NCI-H345 treated with DMSO at 0.1 percent for 48 hours (cell line): ENCODE measurements at regions not wholly inside any gene's neighbourhood (a gene's known extent, or its start where the extent isn't known, plus 50 kb on each side); places are given as distances from the start of the nearest gene placed in this dataset.

Experiments used
- DNase-seq: peaks from one replicate; lab custom pipeline; 2025; ENCODE audit not compliant: unreplicated experiment; lab: John Stamatoyannopoulos, UW

DNA sequence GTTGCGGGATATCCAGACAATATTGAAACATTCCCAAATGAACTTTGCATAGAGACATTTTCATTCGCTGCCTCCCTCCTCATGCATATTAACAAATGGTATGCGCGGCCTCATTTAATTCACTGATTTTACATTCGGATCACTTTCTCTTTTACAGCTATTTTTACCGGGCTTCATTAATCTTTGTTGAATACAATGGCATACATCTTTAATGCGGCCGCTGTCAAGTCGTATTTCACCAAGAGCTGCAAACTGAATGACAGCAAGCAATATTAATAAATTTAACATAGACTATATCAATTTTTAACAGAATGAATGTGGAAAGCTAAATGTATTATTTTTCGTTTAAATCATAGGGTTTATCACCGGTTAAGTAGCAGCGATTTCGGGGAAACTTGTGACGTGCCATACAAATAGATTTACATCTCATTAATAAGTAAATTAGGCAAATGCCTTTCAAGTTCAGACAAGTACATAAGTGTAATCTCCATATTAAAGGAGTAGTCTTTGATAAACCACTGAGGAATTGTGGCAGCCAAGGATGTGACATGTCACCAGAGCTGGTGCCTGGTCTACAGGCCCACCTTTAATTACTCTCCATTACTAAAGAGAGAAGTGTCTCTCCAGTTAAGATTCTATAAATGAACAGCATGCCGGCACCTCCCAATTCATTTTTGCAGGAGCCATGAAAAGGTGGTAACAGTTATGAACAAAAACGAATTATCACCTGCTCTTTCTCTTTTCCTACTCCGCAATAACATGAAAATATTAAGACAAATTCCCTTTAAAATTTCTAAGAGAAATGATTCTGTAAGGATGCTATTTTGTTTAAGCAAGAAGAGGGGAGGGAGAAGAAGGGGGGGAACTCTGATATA, 568.9 kb upstream of the MKI67 start:
- no peak for DNase-seq

DNA sequence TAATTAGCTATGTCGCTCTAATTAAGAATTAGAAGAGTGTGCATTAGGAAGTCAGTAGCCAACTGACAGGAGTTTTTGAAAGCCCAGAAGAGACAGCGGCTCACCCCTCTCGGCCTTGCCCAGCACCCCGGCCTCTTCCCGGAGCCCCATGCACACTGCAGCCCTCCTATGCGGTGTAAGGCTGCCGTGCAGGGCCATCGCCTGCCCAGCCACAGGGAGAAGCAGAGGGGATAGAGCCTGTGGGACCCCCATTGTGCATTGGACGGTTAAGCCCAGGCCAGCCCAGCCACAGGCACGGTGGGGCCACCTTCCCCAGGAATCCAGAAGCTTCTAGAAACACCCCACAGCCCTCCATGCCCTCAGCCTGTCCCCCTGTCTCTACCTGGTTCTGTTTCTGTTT, 569.7 kb upstream of the MKI67 start:
- no peak for DNase-seq

DNA sequence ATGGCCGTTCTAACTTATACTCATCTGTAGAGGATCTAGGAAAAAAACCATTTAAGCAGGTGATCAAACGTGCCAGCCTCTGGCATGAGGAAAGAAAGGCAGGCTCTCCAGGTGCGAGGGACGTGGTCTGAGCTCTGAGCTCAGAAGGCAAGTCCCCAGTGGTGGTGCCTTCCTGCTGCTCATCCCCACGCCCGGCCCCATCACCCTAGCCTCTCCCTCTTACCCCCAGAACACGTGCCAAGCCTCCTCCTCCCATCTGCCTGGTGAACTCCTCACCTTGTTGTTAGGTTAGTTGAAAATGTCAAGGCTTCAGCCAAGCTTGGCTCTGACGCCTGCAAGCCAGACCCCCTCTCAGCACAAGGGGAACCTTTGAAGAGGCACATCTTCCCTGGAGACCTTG, 571.2 kb upstream of the MKI67 start:
- DNase-seq: no peak

GRCh38 chr10:128701381-128701780, 575.2 kb upstream of the MKI67 start:
- DNase-seq: no peak

DNA sequence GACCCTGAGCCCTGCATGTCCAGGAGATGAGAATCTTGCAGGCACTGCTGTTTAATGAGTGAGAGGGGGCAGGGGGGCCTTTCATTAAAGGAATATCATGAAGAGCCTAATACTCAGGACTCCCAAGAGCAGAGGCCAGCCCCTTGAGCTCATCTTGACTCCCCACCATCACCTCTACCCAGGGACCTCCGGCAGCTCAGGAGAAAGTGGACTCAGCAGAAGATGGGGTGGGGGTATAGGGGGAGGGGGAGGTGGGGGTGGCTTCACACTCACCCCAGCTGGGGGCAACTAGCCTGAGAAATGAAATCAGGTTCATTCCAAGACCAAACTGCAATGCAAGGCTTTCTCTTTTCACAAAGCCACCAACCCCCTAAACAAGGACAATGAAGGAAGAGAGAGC, 575.6 kb upstream of the MKI67 start:
- DNase-seq: no peak

- no peak for DNase-seq
Measured at GRCh38 chr10:128704716-128705115, 578.5 kb upstream of the MKI67 start.

DNA sequence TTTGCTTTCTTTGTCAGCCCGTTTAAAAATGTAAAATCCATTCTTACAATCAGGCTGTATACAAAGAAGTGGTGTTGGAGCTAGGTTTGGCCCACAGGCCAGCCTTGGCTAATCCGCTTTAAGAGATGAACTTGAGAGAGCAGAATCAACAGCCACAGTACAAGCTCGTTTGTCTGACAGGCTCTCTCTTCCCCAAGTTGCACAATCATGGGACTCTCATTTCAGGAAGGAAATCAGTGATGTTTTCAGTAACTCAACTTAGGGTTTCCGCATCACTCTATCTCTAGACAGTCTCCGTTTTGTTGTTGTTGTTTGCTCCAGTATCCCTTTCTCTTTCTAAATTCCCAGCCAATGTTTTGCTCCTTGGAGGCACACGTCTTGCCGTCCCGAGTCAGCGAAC, 582.0 kb upstream of the MKI67 start:
- DNase-seq: no peak

GRCh38 chr10:128709686-128710085, 583.5 kb upstream of the MKI67 start:
- DNase-seq: no peak

DNA sequence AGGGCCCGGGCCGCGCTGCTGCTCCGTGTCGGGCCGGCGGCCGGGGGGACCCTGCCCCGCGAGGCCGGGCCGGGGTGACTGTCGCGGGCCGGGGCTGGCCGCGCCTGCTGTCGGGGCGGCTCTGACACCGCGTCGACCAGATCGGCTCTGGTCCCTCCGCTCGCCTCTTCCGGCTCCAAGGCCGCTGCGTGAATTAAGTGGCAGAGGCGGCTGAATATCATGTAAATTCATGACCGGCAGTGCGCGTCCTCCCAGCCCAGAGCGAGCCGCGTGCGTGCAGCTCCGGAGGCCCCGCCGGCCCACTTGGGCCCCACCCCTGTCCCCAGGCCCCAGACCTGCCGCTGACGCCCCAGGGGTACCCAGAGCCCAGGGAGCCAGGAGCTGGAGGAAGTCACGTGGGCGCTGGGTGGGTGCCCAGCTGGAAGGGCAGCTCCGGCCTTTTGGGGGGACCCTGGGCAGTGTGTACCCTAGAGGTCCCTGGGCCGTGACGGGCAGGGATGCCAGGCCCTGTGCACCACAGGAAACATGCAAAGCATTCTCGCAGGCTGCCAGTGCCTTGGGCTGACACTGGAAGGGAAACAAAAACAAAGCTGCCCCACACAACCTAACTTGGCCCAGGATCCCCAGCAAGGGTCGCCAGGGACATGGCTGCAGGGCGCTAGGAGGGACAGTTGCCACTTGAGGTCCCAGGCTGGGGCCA, 584.0 kb upstream of the MKI67 start:
- no peak for DNase-seq

DNA sequence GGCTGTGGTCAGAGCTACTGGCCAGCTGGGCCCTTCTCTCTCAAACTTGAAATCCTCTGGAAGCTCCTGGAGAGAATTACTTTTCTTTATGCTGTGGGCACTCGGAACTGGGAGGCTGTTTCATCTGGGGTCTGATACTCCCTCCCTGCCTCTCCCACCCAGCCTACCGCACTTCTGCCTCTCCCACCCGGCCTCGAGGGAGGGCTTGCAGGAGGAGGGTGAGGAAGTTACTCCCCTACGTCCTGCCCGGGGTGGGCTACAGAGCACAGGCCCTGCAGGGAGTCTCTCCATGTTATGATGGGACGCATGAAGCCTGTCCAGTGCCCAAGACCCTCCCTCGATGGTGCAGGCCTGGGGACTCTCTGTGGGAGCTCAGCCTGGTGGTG, 584.6 kb upstream of the MKI67 start:
- no peak for DNase-seq

DNA sequence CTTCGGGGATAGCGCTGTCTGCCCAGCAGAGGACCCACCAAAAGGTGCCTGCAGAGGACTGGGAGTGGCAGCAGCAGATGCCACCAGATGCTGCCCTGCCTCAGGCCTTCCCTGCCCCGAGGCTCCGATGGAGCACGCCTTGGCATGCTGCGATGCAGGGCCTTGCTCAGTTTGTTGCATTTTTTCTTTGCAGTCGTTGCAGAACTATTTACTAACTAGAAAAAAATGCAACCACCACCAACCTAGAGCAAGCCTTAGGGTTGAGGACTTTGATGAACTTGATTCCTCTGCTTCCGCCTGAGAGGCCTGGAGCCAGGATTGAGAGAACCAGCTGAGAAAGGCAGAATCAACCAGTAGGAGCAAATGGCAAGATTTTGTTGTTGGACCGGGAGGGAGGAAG, 585.6 kb upstream of the MKI67 start:
- DNase-seq: no peak

- no peak for DNase-seq
Measured at GRCh38 chr10:128712661-128713400, 586.6 kb upstream of the MKI67 start.

GRCh38 chr10:128713471-128713870, 587.2 kb upstream of the MKI67 start:
- no peak for DNase-seq

- no peak for DNase-seq
Measured at GRCh38 chr10:128713874-128714570, 587.8 kb upstream of the MKI67 start.

DNA sequence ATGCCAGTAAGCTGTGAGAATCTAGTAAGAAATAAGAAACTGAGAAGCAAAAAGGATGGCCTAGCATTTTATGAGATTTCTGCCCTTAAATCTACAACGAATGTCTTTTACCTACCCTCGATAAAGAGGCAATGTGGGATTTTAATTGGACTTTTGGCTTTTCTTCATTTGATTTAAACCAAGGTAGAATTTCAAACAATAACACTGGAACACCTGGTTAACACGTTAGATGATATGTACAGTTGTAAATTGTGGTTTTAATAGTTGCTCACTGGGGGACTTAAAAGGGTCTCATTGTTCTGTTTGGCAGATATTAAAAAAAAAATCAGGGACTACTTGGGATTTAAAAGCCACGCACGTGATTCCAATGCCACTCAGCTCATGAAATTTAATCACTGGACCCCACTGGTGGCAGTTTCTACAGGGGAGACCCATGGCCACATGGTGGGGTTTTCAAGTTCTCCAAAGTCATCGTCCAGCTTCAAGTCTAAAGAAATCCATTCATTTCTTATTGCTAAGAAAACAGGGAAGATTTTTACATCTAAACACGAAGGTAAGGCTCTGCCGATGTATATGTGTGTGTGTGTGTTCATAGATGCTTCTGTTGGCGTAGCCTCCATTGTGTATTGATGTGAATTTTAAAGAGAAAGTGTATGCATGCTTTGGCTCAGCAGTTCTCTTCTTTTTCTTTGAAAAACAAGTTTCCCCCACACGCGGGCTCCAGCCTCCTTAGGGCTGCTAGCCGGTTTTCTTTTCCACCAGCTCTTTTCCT, 588.6 kb upstream of the MKI67 start:
- no peak for DNase-seq

DNA sequence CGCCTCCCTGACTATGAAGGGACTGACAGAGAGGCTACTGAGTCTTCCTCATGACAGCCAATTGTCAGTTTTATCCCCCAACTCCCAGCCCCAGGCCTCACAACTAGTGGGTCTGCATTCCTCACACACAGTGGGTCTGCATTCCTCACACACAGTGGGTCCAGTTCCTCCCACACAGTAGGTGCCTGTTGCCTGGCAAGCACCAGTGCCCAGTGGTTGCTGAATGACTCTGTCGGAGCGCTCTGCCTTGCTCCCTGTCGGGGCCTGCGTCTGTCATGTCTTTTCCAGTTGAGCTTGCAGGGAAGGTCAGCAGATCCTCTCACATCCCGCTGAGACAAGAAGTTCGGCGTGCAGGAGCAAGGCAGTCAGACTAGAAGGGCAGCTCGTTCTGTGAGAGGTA, 590.0 kb upstream of the MKI67 start:
- DNase-seq: no peak

DNA sequence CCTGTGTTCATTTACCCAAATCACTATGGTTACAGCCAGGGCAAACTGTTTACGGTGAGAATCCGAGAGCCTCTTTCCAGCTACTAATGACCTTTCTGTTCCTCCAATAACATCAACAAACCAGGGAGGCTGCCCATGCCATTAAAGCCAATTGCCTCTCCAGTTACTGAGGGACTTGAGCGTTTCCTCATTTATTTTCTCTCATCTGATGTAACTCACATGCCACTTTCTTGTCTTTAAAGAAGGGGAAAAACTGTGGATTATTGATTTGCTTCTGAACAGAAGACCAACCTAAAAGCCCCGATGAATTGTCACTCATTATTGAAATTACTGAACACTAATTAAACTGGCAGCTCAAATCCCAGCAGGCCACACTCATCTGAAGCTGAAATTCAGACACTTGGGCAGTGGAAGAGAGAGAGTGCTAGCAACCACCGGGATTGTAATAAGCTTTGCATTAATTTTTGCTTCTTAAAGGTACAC, 595.8 kb upstream of the MKI67 start:
- no peak for DNase-seq

DNA sequence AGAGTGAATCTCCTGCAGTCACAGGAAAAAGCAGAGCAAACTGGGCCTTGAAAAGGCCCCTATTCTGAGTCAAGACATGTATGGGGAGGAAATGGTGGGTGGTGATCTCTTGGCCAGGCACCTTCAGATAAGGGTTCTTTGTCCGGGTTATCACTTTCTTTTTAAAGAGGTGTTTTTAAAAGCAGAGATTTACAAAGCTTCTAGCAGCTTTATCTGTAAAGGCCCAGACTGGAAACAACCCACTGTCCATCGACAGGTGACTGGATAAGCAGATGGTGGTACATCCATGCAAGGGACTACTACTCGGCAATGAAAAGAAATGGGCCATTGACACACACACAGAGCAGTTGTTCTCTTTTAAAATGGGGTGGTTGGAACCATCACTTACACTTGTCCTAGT, 596.7 kb upstream of the MKI67 start:
- DNase-seq: no peak

- DNase-seq: no peak
Measured at GRCh38 chr10:128723631-128724205, 597.5 kb upstream of the MKI67 start.

DNA sequence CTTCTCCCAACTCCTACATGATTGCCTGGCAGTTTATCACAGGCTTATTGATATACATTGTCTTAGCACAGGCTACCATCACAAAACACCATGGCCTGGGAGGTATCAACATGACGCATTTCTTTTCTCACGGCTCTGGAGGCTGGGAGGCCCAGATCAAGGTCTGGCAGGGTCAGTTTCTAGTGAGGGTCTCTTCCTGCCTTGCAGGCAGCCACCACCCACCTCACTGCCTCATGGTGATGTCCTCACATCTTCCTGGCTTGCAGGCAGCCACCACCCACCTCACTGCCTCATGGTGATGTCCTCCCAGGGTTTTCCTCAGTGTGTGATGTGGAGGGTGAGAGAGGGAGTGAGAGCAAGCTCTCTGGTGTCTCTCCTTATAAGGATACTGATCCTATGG, 599.3 kb upstream of the MKI67 start:
- no peak for DNase-seq
